Breast epithelium (tissue), 3 donors: ENCODE measurements at regions not wholly inside any gene's neighbourhood (a gene's known extent, or its start where the extent isn't known, plus 50 kb on each side); places are given as distances from the start of the nearest gene placed in this dataset.

Experiments
- POLR2A ChIP-seq: fragments of 450-650 bp; IDR thresholded peaks from one replicate; pipeline ENCODE4 v1.6.1; 2016; ENCODE audit warnings: antibody characterized with exemption, mild to moderate bottlenecking, moderate library complexity
- POLR2AphosphoS5 ChIP-seq, 3 donors: sonication (generic); formaldehyde crosslinking; IDR thresholded peaks; one replicate each; pipeline ENCODE4 v1.6.1; 2017; ENCODE audit warnings: antibody characterized with exemption in 3 of 3
- TF ChIP-seq, protein P1 (sequence below), 3 donors: fragments of 450-650 bp; IDR thresholded peaks; one replicate each; pipeline ENCODE4 v1.5.1; 2016 to 2017; ENCODE audit warnings: antibody characterized with exemption in 3 of 3, mild to moderate bottlenecking in 3 of 3, moderate library complexity in 3 of 3

DNA sequence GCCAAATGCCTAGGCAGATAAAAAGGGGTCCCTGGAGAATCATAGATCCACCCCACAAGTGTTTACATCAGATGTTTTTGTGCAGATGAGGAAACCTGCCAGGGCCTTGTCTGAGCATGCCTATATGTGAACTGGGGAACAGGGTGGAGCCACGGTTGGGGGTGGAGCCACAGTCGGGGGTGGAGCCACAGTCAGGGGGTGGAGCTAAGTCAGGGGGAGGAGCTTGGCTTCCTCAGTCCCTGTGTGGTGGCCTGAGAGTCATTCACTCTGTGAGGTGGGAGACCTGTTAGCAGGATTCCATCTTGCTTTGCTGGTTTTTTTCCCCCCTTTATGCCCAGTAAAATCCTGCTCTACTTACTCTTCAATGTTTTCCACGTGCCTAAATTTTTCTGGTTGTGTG lies 57.8 kb upstream of the TGFBR2 start:
- TF ChIP-seq, protein P1, sequence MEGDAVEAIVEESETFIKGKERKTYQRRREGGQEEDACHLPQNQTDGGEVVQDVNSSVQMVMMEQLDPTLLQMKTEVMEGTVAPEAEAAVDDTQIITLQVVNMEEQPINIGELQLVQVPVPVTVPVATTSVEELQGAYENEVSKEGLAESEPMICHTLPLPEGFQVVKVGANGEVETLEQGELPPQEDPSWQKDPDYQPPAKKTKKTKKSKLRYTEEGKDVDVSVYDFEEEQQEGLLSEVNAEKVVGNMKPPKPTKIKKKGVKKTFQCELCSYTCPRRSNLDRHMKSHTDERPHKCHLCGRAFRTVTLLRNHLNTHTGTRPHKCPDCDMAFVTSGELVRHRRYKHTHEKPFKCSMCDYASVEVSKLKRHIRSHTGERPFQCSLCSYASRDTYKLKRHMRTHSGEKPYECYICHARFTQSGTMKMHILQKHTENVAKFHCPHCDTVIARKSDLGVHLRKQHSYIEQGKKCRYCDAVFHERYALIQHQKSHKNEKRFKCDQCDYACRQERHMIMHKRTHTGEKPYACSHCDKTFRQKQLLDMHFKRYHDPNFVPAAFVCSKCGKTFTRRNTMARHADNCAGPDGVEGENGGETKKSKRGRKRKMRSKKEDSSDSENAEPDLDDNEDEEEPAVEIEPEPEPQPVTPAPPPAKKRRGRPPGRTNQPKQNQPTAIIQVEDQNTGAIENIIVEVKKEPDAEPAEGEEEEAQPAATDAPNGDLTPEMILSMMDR (IDR thresholded peaks at IDR 0.05), result no peak
- TF ChIP-seq POLR2AphosphoS5 (IDR thresholded peaks at IDR 0.05) (no peak), POLR2A (no peak)
